Right ventricle myocardium inferior (tissue), 1 donor: ENCODE measurements at regions not wholly inside any gene's neighbourhood (a gene's known extent, or its start where the extent isn't known, plus 50 kb on each side); places are given as distances from the start of the nearest gene placed in this dataset.
"Not testable (repeated sequence)": the region's sequence is repeated elsewhere in the genome, so short reads cannot be mapped to it uniquely, and the experiment has no call there.

Source experiments
- ATAC-seq: fragments of 200-7000 bp; cut with Tn5 transposase; one replicate; pipeline ENCODE4 v1.9.1; 2020; ENCODE audit warnings: mild to moderate bottlenecking, moderate library complexity
- DNase-seq: peaks from one replicate; pipeline ENCODE4 v3.0.0; 2021; ENCODE audit errors: missing footprints
- intact Hi-C: fragments of 100-400 bp; cut with DNase I; formaldehyde crosslinking; loops from one replicate; pipeline ENCODE4 v1.11.0; 2022
- donor health status: DM: no; HTN: yes; CAD: no; lungs with severe emphysema.

DNA sequence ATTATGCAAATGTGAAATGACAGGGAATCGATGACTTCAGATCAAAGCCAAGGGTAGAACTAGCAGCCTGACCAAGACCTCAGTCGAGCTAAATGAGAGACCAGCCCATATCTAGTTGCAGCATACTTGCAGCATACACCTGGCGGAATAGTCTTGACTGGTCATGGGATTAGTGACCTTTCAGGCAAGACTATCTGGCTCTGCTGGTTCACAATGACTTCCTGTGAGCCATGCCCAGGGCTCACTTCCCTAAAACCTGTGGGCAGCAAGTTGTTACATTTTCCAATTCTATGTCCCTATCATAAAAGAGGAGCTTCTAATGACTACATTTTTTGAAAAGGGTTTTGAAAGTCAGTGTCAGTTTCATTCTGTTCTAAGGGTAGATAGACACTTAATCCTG, 1624.9 kb upstream of the CELF4 start:
- DNase-seq, result no peak

DNA sequence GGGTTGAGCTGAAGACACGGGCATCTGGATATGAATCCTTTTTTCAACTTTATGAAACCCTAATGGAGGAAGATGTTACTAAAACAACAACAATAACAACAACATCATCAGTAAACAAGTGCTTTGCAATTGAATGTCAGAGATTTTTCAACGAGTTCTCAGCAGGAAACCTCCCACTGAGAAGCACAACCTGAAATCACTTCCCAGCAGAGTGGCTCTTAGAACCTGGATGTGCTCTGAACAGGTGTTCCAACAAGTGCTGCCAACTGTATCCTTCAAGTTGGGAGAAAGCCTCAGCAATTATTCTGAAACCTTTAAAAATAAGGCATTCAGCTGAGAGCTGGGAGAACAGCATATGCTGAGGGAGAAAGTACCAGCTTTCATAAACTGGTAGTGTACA, 1622.7 kb upstream of the CELF4 start:
- no peak for DNase-seq
- ATAC-seq, result no peak
- intact Hi-C loops, result no loop called here

More for the DNA sequence above, 1624.9 kb upstream of the CELF4 start:
- intact Hi-C loops, result no loop called here
- no peak for ATAC-seq

DNA sequence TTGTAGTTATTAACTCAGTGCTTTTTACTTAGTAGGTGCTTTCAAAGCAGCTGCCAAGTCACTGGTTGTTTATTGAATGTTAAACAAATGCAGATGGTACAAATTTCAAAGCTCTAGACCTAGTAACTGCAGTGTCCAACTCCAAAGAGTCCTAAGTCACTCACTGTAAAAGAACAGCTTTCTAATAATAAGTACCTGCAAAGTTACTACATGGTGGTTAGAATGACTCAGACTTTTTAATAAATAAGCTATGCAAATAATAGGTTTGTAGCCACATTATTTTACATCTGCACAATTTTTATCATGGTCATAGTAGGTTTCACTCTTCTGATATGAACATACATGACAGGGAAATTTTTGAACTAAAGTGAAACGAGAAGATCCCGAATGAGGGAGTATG, 1620.4 kb upstream of the CELF4 start:
- DNase-seq (no peak), ATAC-seq (no peak)
- intact Hi-C loops, result no loop called here

DNA sequence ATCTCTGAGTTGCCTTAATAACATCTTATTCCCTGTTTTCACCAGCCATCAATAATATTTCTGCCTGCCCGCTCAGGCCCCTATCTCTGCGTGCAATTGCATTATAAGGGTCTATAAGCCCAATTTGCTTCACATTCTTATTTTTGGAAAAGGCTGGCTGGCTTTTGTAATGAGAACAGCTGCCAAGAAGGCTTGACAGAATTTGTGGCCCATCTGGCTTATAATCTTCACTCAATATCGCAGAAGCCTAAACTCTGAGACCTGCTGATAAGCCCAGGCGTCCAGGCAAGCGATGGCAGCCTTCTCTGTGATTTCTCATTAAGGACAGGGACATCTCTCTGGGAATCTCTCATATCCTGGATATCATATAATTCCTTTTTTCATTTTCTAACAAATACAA, 1618.6 kb upstream of the CELF4 start:
- intact Hi-C loops, result no loop called here
- ATAC-seq, result no peak
- DNase-seq, result no peak

DNA sequence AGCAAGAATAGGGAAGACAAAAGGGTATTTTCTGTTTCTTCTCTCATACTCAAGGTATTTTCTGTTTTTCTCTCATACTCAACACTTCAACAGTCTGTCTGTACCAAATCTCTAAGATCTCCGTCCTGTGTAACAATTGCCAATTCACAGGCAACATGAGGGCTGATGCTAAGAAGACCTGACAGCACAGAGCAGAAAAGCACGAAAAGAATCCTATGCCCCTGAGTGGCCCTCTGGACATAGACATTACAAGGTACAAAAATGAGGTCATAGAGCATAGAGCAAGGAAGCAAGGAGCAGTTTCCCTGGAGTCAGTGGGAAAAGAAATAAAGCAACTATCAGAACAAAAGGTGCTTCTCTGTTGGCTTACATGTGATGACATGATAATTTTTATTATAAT, 1612.6 kb upstream of the CELF4 start:
- ATAC-seq, result no peak
- intact Hi-C loops, result no loop called here
- no peak for DNase-seq

DNA sequence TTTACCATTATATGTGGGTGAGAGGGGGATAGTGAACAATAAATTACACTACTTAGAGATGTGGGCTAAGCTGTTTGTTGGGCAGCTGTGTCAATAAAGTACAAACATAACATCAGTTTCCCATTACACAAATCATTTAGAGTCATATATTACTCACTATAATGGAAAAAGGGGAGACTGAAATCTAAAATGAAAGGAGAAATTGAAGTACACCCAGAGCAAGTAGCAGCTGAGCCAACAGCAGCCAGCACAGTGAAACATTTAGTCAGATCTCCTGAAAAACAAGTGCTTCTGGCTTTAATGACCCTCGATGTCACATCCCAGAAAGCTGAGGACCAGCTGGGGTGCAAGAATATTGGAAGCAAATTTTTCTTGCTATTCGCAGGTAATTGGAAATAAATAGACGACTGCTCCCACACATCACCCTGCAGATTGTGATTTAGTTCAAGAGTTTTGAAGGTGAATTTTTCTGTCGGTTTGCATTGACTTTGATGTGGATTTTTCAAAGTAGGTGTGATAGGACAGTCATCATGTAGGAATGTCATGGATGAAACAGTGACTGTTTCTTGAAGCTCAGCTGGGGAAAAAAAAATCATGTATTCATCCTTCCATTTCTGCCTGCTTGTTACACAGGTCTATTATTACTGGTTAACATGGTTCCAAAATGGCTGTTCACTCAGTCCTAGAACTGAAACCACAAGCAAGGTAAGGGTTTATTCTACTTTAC, 1607.3 kb upstream of the CELF4 start:
- intact Hi-C loops, result no loop called here
- ATAC-seq (no peak), DNase-seq (no peak)

DNA sequence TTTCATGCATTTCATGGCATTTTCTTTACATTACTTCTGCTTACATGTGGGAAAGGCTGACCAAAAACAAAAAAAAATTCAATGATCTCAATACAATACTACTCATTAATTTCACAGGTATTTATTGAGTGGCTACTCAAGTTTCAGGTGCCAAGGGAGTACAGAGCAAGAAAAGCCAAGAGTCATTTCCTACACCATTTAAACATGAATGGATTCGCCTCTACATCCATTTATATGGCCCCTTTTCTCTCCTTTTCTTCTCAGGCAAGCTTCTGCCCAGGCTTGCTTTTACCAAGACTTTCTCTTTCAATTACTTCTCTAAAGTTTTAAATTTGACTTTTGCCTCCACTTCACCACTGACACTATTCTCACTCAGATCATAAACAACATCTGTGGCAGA, 1603.1 kb upstream of the CELF4 start:
- ATAC-seq, result no peak
- intact Hi-C loops, result no loop called here

DNA sequence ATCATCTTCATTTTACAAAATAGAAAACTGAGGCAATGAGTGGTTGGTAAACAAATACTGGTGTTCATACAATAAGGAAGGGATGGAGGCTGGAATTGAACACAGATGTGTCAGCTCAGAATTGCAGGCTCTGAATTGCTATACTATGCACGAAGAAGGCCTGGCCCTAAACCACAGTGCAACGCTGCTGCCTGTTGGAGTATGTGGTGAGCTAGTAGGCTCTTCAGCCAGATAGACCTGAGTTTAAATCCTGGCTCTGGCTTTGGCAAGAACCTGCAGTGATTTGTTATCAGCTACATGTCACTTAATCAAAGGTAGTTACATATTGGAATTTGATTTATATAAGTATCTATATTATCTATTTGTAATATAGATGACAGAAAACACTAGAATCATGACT, 1602.4 kb upstream of the CELF4 start:
- ATAC-seq, result no peak
- intact Hi-C loops, result no loop called here
- no peak for DNase-seq

More for the DNA sequence above, 1603.1 kb upstream of the CELF4 start:
- no peak for DNase-seq

DNA sequence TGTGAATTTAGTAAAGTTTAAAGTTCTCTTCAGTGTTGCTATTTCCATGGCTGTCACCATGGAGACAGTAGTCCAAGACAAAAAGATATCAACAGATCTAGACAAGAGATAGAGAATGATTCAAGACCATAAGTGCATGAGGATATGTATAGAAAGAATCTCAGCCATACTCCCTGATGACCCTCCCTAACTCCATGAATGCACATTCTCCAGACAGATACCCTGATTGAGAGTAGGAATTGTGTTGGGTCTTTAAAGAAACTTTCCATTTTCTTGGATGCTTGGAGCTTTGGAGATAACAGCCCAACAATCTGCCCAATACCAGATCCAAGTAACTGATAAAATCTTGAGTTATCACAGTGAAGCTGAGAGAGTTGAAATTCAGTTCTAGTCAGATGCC, 1601.2 kb upstream of the CELF4 start:
- intact Hi-C loops, result no loop called here
- DNase-seq (no peak), ATAC-seq (no peak)

DNA sequence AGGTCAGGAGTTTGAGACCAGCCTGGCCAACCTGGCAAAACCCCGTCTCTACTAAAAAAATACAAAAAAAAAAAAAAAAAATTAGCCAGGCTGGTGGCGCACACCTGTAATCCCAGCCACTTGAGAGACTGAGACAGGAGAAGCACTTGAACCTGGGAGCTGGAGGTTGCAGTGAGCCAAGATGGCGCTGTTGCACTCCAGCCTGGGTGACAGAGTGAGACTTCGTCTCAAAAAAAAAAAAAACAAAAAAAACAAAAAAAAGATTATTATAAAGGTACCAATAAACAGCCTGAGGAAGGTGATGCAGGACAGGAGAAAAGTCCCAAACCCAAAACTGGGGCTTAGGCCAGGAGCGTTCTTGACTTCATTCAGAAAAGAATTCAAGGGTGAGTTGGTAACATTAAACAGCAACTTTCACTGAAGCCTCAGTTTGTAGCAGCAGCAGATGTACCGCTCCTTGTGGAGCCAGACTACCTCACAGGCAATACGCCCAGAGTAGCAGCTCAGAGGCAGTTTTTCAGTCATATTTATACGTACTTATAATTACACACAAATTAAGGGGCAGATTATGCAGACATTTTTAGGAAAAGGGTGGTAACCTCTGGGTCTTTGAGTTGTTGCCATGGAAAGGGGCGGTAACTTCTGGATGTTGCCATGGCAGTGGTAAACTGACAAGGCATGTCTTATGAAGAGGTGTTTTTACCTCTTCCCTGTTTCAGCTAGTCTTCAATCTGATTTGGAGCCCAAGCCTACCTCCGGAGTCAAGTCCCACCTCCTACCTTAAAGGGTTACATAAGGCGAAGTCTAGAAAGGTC, 1596.6 kb upstream of the CELF4 start:
- DNase-seq (no peak), ATAC-seq (no peak)
- intact Hi-C loops, result no loop called here

DNA sequence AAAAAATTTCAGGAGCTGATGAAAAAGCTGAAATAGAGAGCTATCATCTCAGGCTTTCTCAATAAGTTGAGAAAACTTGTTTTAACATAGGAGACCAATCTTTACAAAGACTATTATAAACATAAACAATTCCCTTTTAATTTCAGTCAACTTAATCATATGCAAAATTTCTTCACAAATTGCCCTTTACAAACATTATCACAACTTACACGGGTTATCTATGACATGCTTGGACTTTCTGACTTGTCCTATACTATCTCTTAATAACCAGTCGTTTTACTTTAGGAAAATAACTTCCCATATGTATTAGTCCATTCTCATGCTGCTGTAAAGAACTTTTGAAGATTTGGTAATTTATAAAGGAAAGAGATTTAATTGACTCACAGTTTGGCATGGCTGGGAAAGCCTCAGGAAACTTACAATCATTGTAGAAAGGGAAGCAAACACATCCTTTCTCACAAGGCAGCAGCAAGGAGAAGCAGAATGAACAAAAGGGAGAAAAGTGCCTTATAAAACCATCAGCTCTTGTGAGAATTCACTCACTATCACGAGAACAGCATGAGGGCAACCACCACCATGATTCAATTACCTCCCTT, 1583.7 kb upstream of the CELF4 start:
- intact Hi-C loops, result loop anchor here (10.0 kb wide), 1 partner anchor 55 kb away; no protein-coding TSS in a partner anchor
- ATAC-seq (no peak), DNase-seq (no peak)

DNA sequence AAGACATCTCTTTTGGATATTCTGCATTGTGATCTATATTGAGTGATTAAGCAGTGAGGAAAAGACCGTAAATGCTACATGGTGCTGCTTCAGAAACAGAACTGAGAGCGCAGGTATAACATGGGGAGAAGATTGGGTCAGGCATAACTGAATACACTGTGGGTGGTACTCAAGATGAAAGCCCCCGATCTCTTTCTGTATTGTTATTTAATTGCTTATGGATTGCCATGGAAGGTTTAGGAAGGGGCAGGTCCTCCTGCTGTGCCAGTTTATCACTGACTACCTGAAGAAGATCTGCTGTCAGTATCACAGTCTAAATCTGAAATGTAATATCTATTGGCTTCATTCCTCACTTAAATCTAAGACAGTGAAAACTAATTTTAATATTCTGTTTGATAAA, 1568.7 kb upstream of the CELF4 start:
- intact Hi-C loops, result no loop called here
- ATAC-seq, result no peak
- no peak for DNase-seq

DNA sequence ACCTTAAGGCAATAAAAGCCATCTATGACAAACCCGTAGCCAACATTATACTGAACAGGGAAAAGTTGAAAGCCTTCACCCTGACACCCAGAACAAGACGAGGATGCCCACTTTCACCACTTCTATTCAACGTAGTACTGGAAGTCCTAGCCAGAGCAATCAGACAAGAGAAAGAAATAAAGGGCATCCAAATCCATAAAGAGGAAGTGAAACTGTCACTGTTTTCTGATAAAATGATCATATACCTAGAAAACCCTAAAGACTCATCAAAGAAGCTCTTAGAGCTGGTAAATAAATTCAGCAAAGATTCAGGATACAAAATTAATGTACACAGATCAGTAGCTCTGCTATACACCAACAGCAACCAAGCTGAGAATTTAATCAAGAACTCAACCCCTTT, 1561.9 kb upstream of the CELF4 start:
- intact Hi-C loops, ATAC-seq, DNase-seq: not testable (repeated sequence)

DNA sequence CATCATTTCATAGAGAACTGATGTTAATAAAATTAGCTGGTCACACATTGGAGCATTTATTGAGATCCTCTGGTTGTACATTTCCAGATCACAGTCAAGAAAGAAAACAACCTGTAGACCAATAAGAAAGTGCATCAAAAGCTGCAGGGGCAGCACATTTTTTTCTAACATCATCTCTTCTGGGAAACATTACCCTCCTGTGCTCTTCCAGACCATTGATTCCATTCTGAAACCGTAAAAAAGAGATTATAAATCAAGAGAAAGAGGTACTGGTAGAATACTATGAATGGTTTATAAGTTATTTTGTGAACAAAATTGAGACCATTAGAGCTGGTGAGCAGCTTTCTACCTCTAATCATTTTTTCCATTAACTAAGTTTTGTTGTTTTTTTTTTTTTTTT, 1548.2 kb upstream of the CELF4 start:
- no peak for DNase-seq
- intact Hi-C loops, result no loop called here
- no peak for ATAC-seq

DNA sequence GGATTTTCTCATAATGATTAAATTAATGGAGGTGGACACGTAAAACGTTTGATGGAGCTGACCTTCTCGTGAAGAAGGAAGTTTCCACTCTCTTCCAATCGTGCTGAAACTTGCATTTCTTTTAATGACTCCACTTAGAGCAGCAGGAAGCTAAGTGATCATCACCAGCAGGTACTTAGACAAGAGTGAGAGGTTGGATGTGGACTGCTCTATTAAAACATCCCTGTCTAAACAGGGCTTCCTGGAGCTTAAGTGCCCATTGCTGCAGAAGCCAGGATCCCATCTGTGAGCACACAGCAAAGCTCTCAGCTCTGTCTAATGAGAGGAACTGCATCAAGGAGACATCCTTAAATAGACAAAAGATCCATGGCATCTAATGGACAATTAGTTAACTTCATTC, 1539.5 kb upstream of the CELF4 start:
- ATAC-seq, result no peak
- no peak for DNase-seq
- intact Hi-C loops, result no loop called here

DNA sequence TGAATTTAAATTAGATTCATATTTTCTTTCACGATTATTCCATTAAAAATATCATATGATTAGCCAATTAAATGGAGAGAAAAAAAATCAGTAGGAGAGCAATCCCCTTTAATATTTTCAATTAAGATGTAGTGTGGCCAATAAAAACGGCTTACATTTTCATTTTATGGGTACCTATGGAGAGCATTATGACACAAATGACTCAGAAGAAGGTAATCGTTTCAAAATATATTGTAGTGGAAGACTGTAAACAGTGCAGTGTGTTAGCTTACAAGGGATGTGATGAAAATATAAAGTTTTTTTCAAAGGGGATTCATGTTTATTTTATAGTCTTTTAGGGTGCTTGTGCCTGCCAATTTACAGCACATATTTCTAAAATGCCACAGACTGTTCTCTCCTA, 1507.4 kb upstream of the CELF4 start:
- intact Hi-C loops, result no loop called here

DNA sequence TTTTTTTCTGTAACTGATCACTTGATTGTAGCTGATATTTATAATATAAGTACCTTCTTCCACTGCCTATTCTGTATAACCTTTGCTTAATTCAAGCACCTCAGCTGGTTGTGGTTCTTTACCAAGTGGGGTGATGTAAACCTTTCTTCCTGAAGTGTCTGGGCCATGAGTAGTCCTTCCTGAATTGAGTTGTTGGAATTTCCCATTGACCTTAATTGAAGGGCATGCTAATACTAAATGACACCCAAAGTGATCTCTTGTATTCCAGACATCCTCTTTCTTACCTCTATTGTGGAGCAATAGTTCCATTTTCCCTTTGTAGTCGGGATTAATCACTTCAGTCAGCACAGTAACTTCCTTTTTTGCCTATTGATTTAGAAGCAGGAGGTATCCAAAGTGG, 1496.8 kb upstream of the CELF4 start:
- no peak for DNase-seq
- intact Hi-C loops, result no loop called here
- no peak for ATAC-seq

More for the DNA sequence above, 1507.4 kb upstream of the CELF4 start:
- ATAC-seq, result no peak
- DNase-seq, result no peak

DNA sequence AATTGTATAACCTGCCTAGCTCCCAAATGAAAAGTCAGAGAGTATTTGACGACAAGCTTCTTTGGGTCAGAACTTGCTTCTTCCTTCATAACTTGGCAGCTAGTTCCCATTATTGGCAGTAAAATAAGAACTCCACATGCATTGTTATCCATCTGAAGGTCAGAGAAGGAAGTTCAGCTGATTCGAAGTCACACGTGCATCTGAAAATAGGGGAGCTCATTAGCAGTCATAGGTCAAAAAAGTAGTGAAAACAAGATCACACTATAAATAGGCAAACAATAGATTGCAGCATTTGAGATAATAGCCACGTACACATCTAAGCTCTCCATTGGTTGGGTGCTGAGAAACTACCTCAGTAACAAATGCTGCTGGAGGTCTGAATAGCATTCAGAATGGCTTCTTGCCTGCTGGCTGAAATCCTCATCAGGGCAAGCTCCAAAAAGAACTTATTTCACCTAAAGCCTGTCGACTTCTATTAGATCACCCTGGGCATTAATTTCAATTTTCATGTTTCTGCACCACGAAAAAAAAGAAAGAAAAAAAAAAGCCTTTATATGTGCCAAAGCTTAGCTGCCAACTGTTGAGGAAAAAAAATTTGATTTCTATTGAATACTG, 1492.9 kb upstream of the CELF4 start:
- intact Hi-C loops, result no loop called here
- DNase-seq (no peak), ATAC-seq (no peak)

DNA sequence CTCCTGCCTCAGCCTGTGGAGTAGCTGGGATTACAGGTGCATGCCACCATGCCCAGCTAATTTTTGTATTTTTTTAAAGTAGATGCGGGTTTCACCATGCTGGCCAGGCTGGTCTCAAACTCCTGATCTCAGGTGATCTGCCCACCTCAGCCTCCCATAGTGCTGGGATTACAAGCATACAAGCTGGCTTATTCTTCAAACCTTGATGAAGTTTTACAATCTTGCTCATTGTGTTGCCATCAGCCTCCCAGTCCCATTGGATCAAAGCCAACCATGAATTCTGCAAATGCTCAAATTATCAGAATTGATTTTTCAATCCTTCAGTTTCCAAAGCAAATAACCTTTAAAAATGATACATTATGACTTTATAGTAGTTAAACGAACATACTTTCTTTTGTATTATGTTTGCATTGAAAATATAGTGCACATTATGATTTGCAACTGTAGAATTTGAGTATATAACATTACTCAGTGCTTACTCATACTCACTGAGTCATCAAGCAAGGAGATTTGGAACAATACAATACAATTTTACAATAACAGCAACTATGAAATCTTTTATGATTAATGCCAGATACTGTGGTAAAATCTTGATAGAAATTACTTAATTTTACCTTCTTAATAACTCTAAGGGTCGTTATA, 1491.9 kb upstream of the CELF4 start:
- DNase-seq (no peak), ATAC-seq (no peak)
- intact Hi-C loops, result no loop called here
